ENCODE measurements at regions not wholly inside any gene's neighbourhood (a gene's known extent, or its start where the extent isn't known, plus 50 kb on each side); places are given as distances from the start of the nearest gene placed in this dataset.

GRCh38 chr6:225121-225721, 67.1 kb upstream of the DUSP22 start:
- intact Hi-C loops (cut with micrococcal nuclease): loop anchor here (1.0 to 2.0 kb wide), 7 partner anchors 11 to 164 kb away; partner anchors contain the start of gene DUSP22

GRCh38 chr6:225907-226306, 66.4 kb upstream of the DUSP22 start:
- intact Hi-C loops (cut with micrococcal nuclease): loop anchor here (1.0 to 2.0 kb wide), 7 partner anchors 10 to 163 kb away; partner anchors contain the start of gene DUSP22

DNA sequence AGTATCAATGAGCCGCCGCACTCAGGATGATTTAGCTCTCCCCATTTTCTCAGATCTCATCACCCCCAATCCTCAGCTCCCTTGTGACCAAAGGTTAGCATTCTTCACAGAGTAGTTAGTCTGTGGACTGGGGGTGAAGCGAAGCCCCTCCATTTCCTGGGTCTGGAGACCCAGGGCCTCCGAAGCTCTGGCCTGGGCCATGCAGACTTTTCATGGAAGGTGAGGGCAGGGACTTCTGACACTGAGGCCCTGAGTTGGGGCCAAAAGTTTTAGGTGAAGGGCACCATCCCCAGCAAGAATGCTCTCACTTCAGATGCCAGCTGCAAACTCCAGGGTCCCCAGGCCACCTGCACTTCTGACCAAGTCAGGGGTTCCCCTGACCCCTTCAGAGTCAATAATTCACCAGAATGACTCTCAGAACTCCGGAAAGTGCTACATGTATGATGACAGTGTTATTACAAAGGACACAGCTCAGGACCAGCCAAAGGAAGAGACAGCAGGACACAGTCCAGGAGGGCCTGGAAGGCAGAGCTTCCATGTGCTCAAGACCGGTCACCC, 65.7 kb upstream of the DUSP22 start:
- intact Hi-C loops (cut with micrococcal nuclease): no loop called here

- intact Hi-C loops (cut with micrococcal nuclease): no loop called here
Observed at GRCh38 chr6:227074-227782, 65.1 kb upstream of the DUSP22 start.

DNA sequence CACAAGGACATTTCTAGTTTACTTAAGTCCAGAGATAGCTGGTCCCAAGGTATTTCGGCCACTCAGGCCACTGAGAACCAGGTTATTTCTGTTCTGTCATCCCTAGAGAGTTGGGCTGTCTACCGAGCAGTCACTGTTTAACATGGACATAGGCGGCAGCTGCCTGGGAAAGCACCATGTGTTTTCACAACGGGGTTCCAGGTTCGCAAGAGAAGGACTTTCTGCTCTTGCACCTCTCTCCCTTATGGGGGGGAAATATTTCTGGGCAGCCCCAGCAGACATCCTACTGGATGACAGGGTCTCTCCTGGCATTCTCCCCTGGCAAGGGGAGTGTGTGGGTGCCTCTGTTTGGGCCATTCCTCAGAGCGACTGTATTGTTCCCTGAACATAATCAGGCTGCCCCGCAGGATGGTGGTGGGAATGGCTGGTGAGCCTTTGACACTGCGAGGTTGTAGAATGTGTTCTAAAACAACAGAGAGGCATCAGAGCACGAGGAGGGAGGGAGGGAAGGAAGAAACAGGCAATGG, 64.4 kb upstream of the DUSP22 start:
- intact Hi-C loops (cut with micrococcal nuclease): no loop called here

- intact Hi-C loops (cut with micrococcal nuclease): no loop called here
Observed at GRCh38 chr6:228881-229651, 63.2 kb upstream of the DUSP22 start.

DNA sequence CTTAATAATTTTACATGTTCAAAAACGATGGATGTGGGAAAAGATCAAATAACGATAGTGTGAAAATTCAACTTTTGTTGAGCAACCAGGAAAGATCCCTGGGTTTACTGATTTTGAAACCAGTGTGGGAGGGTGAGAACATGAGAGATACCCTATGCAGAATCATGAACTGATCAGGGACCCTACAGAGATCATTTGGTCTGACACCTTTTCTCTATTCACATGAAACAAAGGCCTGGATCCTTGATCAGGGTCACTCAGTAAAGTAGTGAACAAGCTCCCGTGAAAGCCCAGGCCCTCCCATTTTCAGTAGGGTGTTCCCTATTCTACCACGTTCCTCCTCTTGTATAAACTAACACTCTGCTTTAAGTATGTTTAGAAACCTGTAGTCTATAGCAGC, 60.5 kb upstream of the DUSP22 start:
- intact Hi-C loops (cut with micrococcal nuclease): no loop called here

DNA sequence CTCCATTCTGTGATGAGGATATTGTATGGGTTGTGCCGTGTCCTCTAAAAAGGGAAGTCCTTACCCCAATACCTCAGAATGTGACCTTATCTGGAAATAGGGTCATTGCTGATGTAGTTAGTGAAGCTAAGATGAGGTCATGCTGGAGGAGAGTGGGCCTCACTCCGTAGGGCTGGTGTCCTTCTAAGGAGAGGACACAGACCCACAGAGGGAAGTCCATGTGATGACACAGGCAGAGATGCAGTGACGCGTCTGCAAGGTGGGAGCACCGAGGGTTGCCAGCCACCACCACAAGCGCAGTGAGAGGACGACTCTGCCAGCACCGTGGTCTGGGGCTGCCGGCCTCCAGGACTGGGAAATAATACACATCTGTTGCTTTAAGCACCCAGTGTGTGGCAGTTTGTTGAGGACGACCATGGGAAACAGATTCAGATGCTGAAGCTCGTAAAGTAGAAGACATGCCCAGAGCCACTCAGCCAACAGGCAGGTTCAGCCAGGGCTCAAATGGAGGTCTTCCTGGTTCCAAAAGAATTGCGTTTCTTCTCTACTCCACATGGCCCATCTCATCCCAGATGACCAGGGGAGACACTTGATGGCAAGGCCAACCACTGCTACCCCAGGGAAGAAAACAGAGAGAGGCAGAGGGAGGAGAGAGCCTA, 59.2 kb upstream of the DUSP22 start:
- intact Hi-C loops (cut with micrococcal nuclease): no loop called here

DNA sequence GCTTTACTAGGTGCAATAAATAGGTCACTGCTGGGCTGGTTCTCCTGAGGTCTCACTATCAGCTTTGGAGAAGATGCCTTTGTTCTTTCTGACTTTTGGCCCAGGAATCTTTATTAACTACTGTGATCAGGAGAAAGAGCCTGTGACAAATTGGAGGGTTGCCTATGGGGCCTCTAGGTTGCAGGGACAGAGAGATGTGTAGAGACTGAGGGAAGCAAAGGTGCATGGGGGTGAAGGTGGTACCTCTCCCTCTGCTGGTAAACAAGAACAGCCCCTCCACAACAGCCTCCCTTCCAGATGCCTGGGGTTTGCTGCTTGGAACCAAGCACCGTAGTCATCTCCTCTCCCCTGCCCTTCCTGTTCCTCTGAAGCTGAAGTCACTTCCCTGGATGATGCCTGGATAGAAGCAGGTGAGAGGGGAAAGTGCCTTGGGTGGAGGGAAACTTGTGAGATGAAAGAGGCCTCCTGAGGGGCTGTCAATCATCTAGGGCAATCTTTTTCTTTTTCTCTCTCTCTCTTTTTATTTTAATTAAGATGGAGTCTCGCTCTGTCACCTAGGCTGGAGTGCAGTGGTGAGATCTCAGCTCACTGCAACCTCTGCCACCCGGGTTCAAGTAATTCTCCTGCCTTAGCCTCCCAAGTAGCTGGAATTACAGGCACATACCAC, 57.4 kb upstream of the DUSP22 start:
- intact Hi-C loops (cut with micrococcal nuclease): loop anchor here (5.0 kb wide), 1 partner anchor 212 kb away; no protein-coding TSS in a partner anchor

DNA sequence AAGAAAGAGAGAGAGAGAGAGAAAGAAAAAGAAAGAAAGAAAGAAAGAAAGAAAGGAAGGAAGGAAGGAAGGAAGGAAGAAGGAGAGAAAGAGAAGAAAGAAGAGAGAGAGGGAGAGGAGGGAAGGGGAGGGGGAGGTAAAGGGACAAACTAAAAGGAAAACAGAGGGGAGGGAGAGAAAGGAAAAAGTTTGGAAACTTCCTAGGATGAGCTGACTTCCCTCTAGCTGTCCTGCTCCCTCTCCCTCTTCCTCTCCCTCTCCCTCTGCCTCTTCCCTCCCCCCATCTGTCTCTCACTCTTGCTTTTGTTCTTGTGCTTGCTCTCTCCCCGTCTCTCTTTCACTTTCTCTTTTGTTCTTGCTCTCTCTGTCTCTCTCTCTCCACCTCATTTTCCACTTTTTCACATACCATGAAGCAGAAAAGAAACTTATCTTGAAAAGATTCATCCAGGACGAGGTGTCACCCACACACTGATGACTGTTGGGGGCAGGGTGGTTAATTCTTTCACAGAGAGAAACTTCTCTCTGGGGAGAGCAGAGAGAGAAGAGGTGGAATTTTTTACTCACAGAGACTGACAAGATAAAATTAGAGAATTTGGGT, 56.4 kb upstream of the DUSP22 start:
- intact Hi-C loops (cut with micrococcal nuclease): loop anchor here (1.0 to 5.0 kb wide), 10 partner anchors 11 to 263 kb away; partner anchors contain the start of gene DUSP22

- intact Hi-C loops (cut with micrococcal nuclease): loop anchor here (1.0 to 5.0 kb wide), 10 partner anchors 11 to 263 kb away; partner anchors contain the start of gene DUSP22
Observed at GRCh38 chr6:236519-236918, 55.8 kb upstream of the DUSP22 start.

GRCh38 chr6:240151-240550, 52.1 kb upstream of the DUSP22 start:
- intact Hi-C loops (cut with micrococcal nuclease): no loop called here

DNA sequence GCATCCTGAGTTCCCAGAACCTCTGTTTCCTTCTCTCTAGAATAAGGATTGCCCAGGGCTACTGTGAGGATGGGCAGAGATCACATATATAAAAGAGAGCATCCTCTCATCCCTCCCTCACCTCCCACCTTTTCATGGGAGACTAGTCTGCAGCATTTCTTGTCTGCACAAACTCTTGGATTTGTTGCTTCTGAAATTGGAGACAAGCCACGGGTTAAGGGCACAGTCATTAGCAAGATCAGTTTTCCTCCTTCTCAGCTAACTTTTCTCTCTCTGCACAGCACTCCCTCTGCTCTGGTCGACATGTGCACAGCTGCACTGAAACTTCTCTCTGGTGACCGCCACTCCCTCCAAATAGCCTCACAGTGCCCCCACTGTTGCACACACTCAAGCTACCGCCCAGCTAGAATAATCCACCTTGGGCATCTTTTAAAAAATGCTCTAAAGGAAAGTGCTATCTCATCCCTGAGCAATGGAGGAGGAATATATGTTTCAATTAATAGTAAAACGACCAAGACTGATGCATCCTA, 50.9 kb upstream of the DUSP22 start:
- intact Hi-C loops (cut with micrococcal nuclease): no loop called here
